ENCODE measurements at regions not wholly inside any gene's neighbourhood (a gene's known extent, or its start where the extent isn't known, plus 50 kb on each side); places are given as distances from the start of the nearest gene placed in this dataset.

GRCh38 chr4:110754716-110755115, 131.8 kb upstream of the PITX2 start:
- in situ Hi-C loops (cut with MboI; ENCODE audit: low pct_unique_long_range_greater_than_20kb, low sequenced_read_pairs) = no loop called here
- DNase-seq = no peak

- no peak for DNase-seq
- in situ Hi-C loops (cut with MboI; ENCODE audit: low pct_unique_long_range_greater_than_20kb, low sequenced_read_pairs) = no loop called here
Measured at GRCh38 chr4:110769578-110769977, 146.7 kb upstream of the PITX2 start.

GRCh38 chr4:110770353-110770752, 147.5 kb upstream of the PITX2 start:
- in situ Hi-C loops (cut with MboI; ENCODE audit: low pct_unique_long_range_greater_than_20kb, low sequenced_read_pairs) = no loop called here
- no peak for DNase-seq

- in situ Hi-C loops (cut with MboI; ENCODE audit: low pct_unique_long_range_greater_than_20kb, low sequenced_read_pairs) = no loop called here
- no peak for DNase-seq
Measured at GRCh38 chr4:110778521-110778920, 155.6 kb upstream of the PITX2 start.

GRCh38 chr4:110780538-110780937, 157.7 kb upstream of the PITX2 start:
- DNase-seq = no peak
- in situ Hi-C loops (cut with MboI; ENCODE audit: low pct_unique_long_range_greater_than_20kb, low sequenced_read_pairs) = no loop called here

GRCh38 chr4:110781944-110782343, 159.1 kb upstream of the PITX2 start:
- in situ Hi-C loops (cut with MboI; ENCODE audit: low pct_unique_long_range_greater_than_20kb, low sequenced_read_pairs) = no loop called here
- no peak for DNase-seq

GRCh38 chr4:110787109-110787508, 164.2 kb upstream of the PITX2 start:
- no peak for DNase-seq
- in situ Hi-C loops (cut with MboI; ENCODE audit: low pct_unique_long_range_greater_than_20kb, low sequenced_read_pairs) = no loop called here

- no peak for DNase-seq
- in situ Hi-C loops (cut with MboI; ENCODE audit: low pct_unique_long_range_greater_than_20kb, low sequenced_read_pairs) = no loop called here
Measured at GRCh38 chr4:110787707-110788106, 164.8 kb upstream of the PITX2 start.

- no peak for DNase-seq
- in situ Hi-C loops (cut with MboI; ENCODE audit: low pct_unique_long_range_greater_than_20kb, low sequenced_read_pairs) = no loop called here
Measured at GRCh38 chr4:110788302-110788701, 165.4 kb upstream of the PITX2 start.

GRCh38 chr4:110792036-110792435, 169.2 kb upstream of the PITX2 start:
- DNase-seq = no peak
- in situ Hi-C loops (cut with MboI; ENCODE audit: low pct_unique_long_range_greater_than_20kb, low sequenced_read_pairs) = no loop called here

GRCh38 chr4:110793381-110793801, 170.5 kb upstream of the PITX2 start:
- no peak for DNase-seq
- in situ Hi-C loops (cut with MboI; ENCODE audit: low pct_unique_long_range_greater_than_20kb, low sequenced_read_pairs) = no loop called here

GRCh38 chr4:110793890-110794554, 171.1 kb upstream of the PITX2 start:
- DNase-seq = no peak
- in situ Hi-C loops (cut with MboI; ENCODE audit: low pct_unique_long_range_greater_than_20kb, low sequenced_read_pairs) = no loop called here

GRCh38 chr4:110795971-110796370, 173.1 kb upstream of the PITX2 start:
- in situ Hi-C loops (cut with MboI; ENCODE audit: low pct_unique_long_range_greater_than_20kb, low sequenced_read_pairs) = no loop called here
- DNase-seq = no peak

GRCh38 chr4:110797486-110797885, 174.6 kb upstream of the PITX2 start:
- in situ Hi-C loops (cut with MboI; ENCODE audit: low pct_unique_long_range_greater_than_20kb, low sequenced_read_pairs) = no loop called here
- no peak for DNase-seq

GRCh38 chr4:110798687-110799086, 175.8 kb upstream of the PITX2 start:
- in situ Hi-C loops (cut with MboI; ENCODE audit: low pct_unique_long_range_greater_than_20kb, low sequenced_read_pairs) = no loop called here
- no peak for DNase-seq

GRCh38 chr4:110799211-110799610, 176.3 kb upstream of the PITX2 start:
- in situ Hi-C loops (cut with MboI; ENCODE audit: low pct_unique_long_range_greater_than_20kb, low sequenced_read_pairs) = no loop called here
- DNase-seq = no peak

GRCh38 chr4:110801591-110801990, 178.7 kb upstream of the PITX2 start:
- DNase-seq = no peak

GRCh38 chr4:110808351-110808878, 185.5 kb upstream of the PITX2 start:
- in situ Hi-C loops (cut with MboI; ENCODE audit: low pct_unique_long_range_greater_than_20kb, low sequenced_read_pairs) = no loop called here

More at GRCh38 chr4:110801591-110801990, 178.7 kb upstream of the PITX2 start:
- in situ Hi-C loops (cut with MboI; ENCODE audit: low pct_unique_long_range_greater_than_20kb, low sequenced_read_pairs) = no loop called here

GRCh38 chr4:110815950-110816349, 193.1 kb upstream of the PITX2 start:
- in situ Hi-C loops (cut with MboI; ENCODE audit: low pct_unique_long_range_greater_than_20kb, low sequenced_read_pairs) = no loop called here
- DNase-seq = no peak

More at GRCh38 chr4:110808351-110808878, 185.5 kb upstream of the PITX2 start:
- DNase-seq = no peak

- in situ Hi-C loops (cut with MboI; ENCODE audit: low pct_unique_long_range_greater_than_20kb, low sequenced_read_pairs) = no loop called here
- DNase-seq = no peak
Measured at GRCh38 chr4:110816367-110816766, 193.5 kb upstream of the PITX2 start.

- in situ Hi-C loops (cut with MboI; ENCODE audit: low pct_unique_long_range_greater_than_20kb, low sequenced_read_pairs) = no loop called here
- DNase-seq = no peak
Measured at GRCh38 chr4:110821186-110821585, 198.3 kb upstream of the PITX2 start.

All from KBM-7 (cell line).